IMR-90 (cell line): ENCODE measurements at regions not wholly inside any gene's neighbourhood (a gene's known extent, or its start where the extent isn't known, plus 50 kb on each side); places are given as distances from the start of the nearest gene placed in this dataset.

Experiments
- BHLHE40 ChIP-seq: fragments of 150-350 bp; IDR thresholded peaks from 2 replicates; pipeline ENCODE4 v1.6.1; 2016; ENCODE audit warnings: mild to moderate bottlenecking, low read depth, low read length
- CHD1 ChIP-seq: IDR thresholded peaks from 2 replicates; pipeline ENCODE4 v1.6.1; 2012; ENCODE audit warnings: low read depth, low read length, improper control_type of control experiment
- CTCF ChIP-seq: conservative IDR thresholded peaks from 2 replicates; pipeline ENCODE4 v1.5.1; 2012; ENCODE audit warnings: mild to moderate bottlenecking, low read depth, low read length, improper control_type of control experiment
- ELK1 ChIP-seq: fragments of 150-350 bp; IDR thresholded peaks from 2 replicates; pipeline ENCODE4 v1.6.1; 2016; ENCODE audit warnings: low read depth, mild to moderate bottlenecking, low read length, moderate library complexity, borderline replicate concordance
- FOS ChIP-seq: fragments of 150-350 bp; IDR thresholded peaks from 2 replicates; pipeline ENCODE4 v1.6.1; 2016; ENCODE audit warnings: low read depth, low read length
- MAFK ChIP-seq: IDR thresholded peaks from 2 replicates; pipeline ENCODE4 v1.6.1; 2012; ENCODE audit warnings: low read depth, low read length, improper control_type of control experiment
- MAZ ChIP-seq: IDR thresholded peaks from 2 replicates; pipeline ENCODE4 v1.6.1; 2012; ENCODE audit warnings: low read depth, mild to moderate bottlenecking, low read length, improper control_type of control experiment, moderate library complexity, borderline replicate concordance
- NFE2L2 ChIP-seq: fragments of 150-350 bp; IDR thresholded peaks from 2 replicates; pipeline ENCODE4 v1.6.1; 2016; ENCODE audit warnings: low read depth, mild to moderate bottlenecking, low read length
- POLR2A ChIP-seq: IDR thresholded peaks from 2 replicates; pipeline ENCODE4 v1.6.1; 2012; ENCODE audit warnings: mild to moderate bottlenecking, low read depth, low read length
- RAD21 ChIP-seq: IDR thresholded peaks from 2 replicates; pipeline ENCODE4 v1.6.1; 2012; ENCODE audit warnings: low read length, improper control_type of control experiment
- RCOR1 ChIP-seq: IDR thresholded peaks from 2 replicates; pipeline ENCODE4 v1.6.1; 2012; ENCODE audit warnings: mild to moderate bottlenecking, low read length, improper control_type of control experiment; ENCODE audit not compliant: insufficient replicate concordance
- RFX5 ChIP-seq: IDR thresholded peaks from 2 replicates; pipeline ENCODE4 v1.8.0; 2012; ENCODE audit warnings: low read depth, mild to moderate bottlenecking, low read length, moderate library complexity
- SMC3 ChIP-seq: fragments of 150-350 bp; IDR thresholded peaks from 2 replicates; pipeline ENCODE4 v1.6.1; 2016; ENCODE audit warnings: low read depth, mild to moderate bottlenecking, antibody characterized with exemption, low read length, moderate library complexity
- USF2 ChIP-seq: fragments of 150-350 bp; IDR thresholded peaks from 2 replicates; pipeline ENCODE4 v1.6.1; 2017; ENCODE audit warnings: mild to moderate bottlenecking, antibody characterized with exemption, low read length, low read depth

GRCh38 chr4:164358400-164358799, 395.5 kb upstream of the SMIM31 start:
- TF ChIP-seq FOS, result no peak
- no peak for TF ChIP-seq MAZ
- no peak for TF ChIP-seq CTCF
- no peak for TF ChIP-seq POLR2A
- no peak for TF ChIP-seq RAD21
- no peak for TF ChIP-seq USF2
- no peak for TF ChIP-seq MAFK
- TF ChIP-seq NFE2L2, result no peak
- no peak for TF ChIP-seq BHLHE40
- no peak for TF ChIP-seq ELK1
- no peak for TF ChIP-seq RFX5
- TF ChIP-seq RCOR1, result no peak
- no peak for TF ChIP-seq CHD1
- TF ChIP-seq SMC3, result no peak
